ENCODE measurements at regions not wholly inside any gene's neighbourhood (a gene's known extent, or its start where the extent isn't known, plus 50 kb on each side); places are given as distances from the start of the nearest gene placed in this dataset.
A peak's percentile ranks its signal among the peaks of the same experiment; 100 is the strongest.

DNA sequence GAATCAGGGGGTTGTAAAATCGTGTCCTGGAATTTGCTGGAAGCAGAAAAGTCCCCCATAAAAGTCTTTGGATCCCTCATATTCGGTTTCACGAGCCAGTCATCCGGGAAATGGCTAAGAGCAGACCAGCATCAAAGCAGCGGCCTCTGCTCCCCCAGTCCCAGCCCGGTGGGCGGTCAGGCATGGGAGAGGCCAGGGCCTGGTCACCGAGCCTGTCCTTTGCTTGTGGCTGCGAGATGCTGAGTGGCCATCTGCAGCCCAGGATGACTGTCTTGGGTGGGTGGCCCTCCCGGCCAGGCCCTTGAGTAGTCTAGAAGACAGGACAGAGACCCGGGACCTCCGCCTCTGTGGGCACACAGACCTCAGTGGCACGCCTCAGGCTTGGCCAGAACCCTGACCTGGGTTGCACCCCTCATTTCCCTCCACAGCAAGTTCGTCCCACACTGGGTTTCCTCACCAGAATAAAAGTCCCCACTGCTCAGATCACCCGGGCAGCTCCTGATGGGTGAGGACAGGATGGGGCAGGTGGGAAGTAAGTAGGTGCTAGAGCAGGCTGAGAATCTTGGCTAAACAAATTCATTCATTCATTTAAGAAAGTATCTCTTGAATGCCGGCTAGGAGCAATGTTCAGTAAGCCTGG lies 172.1 kb downstream of the BMP7 start:
- peak; percentile 74 for DNase-seq
- Mint-ChIP-seq H3K4me3 (no peak overlapping the region), H3K27me3 (ENCODE audit: low read depth, poor library complexity) (peaks cover 4% of the 10 kb centered on the region), H3K9me3 (no peaks in the 10 kb centered on the region), H3K4me1 (peaks cover 61% of the 10 kb centered on the region), H3K36me3 (ENCODE audit: low read depth) (no peaks in the 10 kb centered on the region), H3K27ac (no peak overlapping the region)
- no peak for TF ChIP-seq CTCF (IDR thresholded peaks at IDR 0.05)

GRCh38 chr20:57094991-57095390 lies 171.4 kb downstream of the BMP7 start:
- no peak overlapping the region for H3K4me3 Mint-ChIP-seq
- no peak for DNase-seq
- peaks cover 4% of the 10 kb centered on the region for H3K9me3 Mint-ChIP-seq
- TF ChIP-seq CTCF (IDR thresholded peaks at IDR 0.05), result no peak
- H3K36me3 Mint-ChIP-seq (ENCODE audit: low read depth), result no peaks in the 10 kb centered on the region
- H3K27me3 Mint-ChIP-seq (ENCODE audit: low read depth, poor library complexity), result peaks cover 4% of the 10 kb centered on the region
- H3K4me1 Mint-ChIP-seq, result peaks cover 61% of the 10 kb centered on the region
- H3K27ac Mint-ChIP-seq, result peak overlapping the region; percentile 24

DNA sequence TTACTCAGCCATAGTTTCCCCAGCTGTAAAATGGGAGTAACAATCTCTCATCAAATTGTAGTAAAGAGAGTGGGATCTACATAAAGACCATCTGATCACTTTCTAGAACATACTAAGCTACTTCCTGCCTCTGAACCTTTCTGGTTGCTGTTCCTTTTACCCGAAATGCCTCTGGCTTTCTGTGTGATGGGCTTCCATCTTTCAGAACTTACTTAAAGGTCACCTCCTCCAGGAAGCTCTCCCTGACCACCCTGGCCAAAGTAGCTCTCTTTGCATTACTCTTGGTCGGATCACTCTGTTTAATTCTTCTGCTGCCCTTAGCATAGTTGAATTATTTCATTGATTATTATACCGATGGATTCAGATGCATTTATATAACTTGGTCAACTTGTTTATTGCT lies 171.0 kb downstream of the BMP7 start:
- H3K27me3 Mint-ChIP-seq (ENCODE audit: low read depth, poor library complexity), result peaks cover 4% of the 10 kb centered on the region
- H3K27ac Mint-ChIP-seq, result peak overlapping the region; percentile 24
- no peak for DNase-seq
- H3K4me1 Mint-ChIP-seq, result peaks cover 61% of the 10 kb centered on the region
- H3K4me3 Mint-ChIP-seq, result no peak overlapping the region
- H3K9me3 Mint-ChIP-seq, result peaks cover 8% of the 10 kb centered on the region
- no peak for TF ChIP-seq CTCF (IDR thresholded peaks at IDR 0.05)
- no peaks in the 10 kb centered on the region for H3K36me3 Mint-ChIP-seq (ENCODE audit: low read depth)

- Mint-ChIP-seq H3K27ac (no peak overlapping the region), H3K9me3 (peaks cover 10% of the 10 kb centered on the region), H3K4me1 (peaks cover 52% of the 10 kb centered on the region), H3K4me3 (no peak overlapping the region), H3K27me3 (ENCODE audit: low read depth, poor library complexity) (no peaks in the 10 kb centered on the region), H3K36me3 (ENCODE audit: low read depth) (peaks cover 4% of the 10 kb centered on the region)
- DNase-seq, result no peak
- no peak for TF ChIP-seq CTCF (IDR thresholded peaks at IDR 0.05)
These were observed 169.1 kb downstream of the BMP7 start for GRCh38 chr20:57097245-57097915.

DNA sequence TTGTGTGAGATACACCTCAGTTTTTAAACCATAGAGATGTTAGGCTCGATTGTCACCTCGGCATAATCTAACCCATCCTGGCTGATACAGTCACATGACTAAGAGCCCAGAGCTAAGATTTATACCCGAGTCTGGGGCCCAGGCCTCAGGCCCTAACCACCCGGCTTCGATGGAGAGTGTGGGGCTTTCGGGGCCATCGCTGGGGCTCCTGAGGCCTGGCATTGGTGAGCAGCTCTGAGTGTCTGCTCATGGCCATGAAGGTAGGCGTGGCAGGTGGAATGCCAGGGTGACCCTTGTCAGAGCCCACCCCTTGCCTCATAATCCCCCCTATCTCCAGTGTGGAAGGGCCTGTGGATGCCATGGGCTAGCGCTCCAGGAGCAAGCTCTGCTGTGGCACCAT lies 164.3 kb downstream of the BMP7 start:
- Mint-ChIP-seq H3K27ac (no peak overlapping the region), H3K27me3 (ENCODE audit: low read depth, poor library complexity) (peaks cover 14% of the 10 kb centered on the region), H3K4me3 (no peak overlapping the region), H3K4me1 (peaks cover 46% of the 10 kb centered on the region), H3K36me3 (ENCODE audit: low read depth) (peaks cover 4% of the 10 kb centered on the region), H3K9me3 (peaks cover 10% of the 10 kb centered on the region)
- DNase-seq, result no peak
- no peak for TF ChIP-seq CTCF (IDR thresholded peaks at IDR 0.05)

GRCh38 chr20:57102566-57102965 lies 163.9 kb downstream of the BMP7 start:
- no peak for TF ChIP-seq CTCF (IDR thresholded peaks at IDR 0.05)
- H3K27me3 Mint-ChIP-seq (ENCODE audit: low read depth, poor library complexity), result peaks cover 14% of the 10 kb centered on the region
- peaks cover 46% of the 10 kb centered on the region for H3K4me1 Mint-ChIP-seq
- H3K36me3 Mint-ChIP-seq (ENCODE audit: low read depth), result peaks cover 4% of the 10 kb centered on the region
- no peak overlapping the region for H3K4me3 Mint-ChIP-seq
- peaks cover 10% of the 10 kb centered on the region for H3K9me3 Mint-ChIP-seq
- no peak overlapping the region for H3K27ac Mint-ChIP-seq
- DNase-seq, result no peak

Data from nephron progenitor cell (in vitro differentiated cells).